Progenitor cell of endocrine pancreas (in vitro differentiated cells): ENCODE measurements at regions not wholly inside any gene's neighbourhood (a gene's known extent, or its start where the extent isn't known, plus 50 kb on each side); places are given as distances from the start of the nearest gene placed in this dataset.
A peak's percentile ranks its signal among the peaks of the same experiment; 100 is the strongest.

ENCODE experiments used
- DNase-seq: peaks from one replicate; pipeline ENCODE4 v3.0.0; 2021; ENCODE audit warnings: low spot score; ENCODE audit not compliant: unreplicated experiment
- H3K27ac Mint-ChIP-seq: 2 replicates; pipeline ENCODE4 v1.8.0; 2021; ENCODE audit warnings: mild to moderate bottlenecking, moderate library complexity, mixed read lengths
- H3K27me3 Mint-ChIP-seq: 2 replicates; pipeline ENCODE4 v1.8.0; 2021; ENCODE audit warnings: mixed read lengths
- H3K36me3 Mint-ChIP-seq: 2 replicates; pipeline ENCODE4 v1.8.0; 2022; ENCODE audit warnings: mixed read lengths; ENCODE audit not compliant: insufficient read depth
- H3K4me1 Mint-ChIP-seq: 2 replicates; pipeline ENCODE4 v1.8.0; 2021; ENCODE audit warnings: low read depth, mixed read lengths
- H3K4me3 Mint-ChIP-seq: 2 replicates; pipeline ENCODE4 v1.8.0; 2021; ENCODE audit warnings: low read depth, mild to moderate bottlenecking, moderate library complexity, mixed read lengths
- H3K9me3 Mint-ChIP-seq: 2 replicates; pipeline ENCODE4 v1.8.0; 2021; ENCODE audit warnings: low read depth, mixed read lengths
- CTCF ChIP-seq: fragments of 200-600 bp; sonication (generic); IDR thresholded peaks from one replicate; pipeline ENCODE4 v1.5.0; 2021; ENCODE audit warnings: antibody characterized with exemption, mild to moderate bottlenecking; ENCODE audit not compliant: unreplicated experiment

- Mint-ChIP-seq H3K9me3 (no peaks in the 10 kb centered on the region), H3K27ac (no peak overlapping the region), H3K4me3 (no peak overlapping the region), H3K4me1 (peaks cover 53% of the 10 kb centered on the region), H3K27me3 (no peaks in the 10 kb centered on the region), H3K36me3 (no peaks in the 10 kb centered on the region)
- TF ChIP-seq CTCF, result no peak
- DNase-seq, result no peak
Observed at GRCh38 chr4:38226170-38226569, 266.0 kb downstream of the PTTG2 start.

GRCh38 chr4:38230121-38230801 is 270.1 kb downstream of the PTTG2 start:
- Mint-ChIP-seq H3K9me3 (peaks cover 9% of the 10 kb centered on the region), H3K36me3 (no peaks in the 10 kb centered on the region), H3K4me3 (peak overlapping the region; percentile 20), H3K27ac (peak overlapping the region; percentile 94), H3K27me3 (no peaks in the 10 kb centered on the region), H3K4me1 (peaks cover 37% of the 10 kb centered on the region)
- no peak for DNase-seq
- no peak for TF ChIP-seq CTCF

DNA sequence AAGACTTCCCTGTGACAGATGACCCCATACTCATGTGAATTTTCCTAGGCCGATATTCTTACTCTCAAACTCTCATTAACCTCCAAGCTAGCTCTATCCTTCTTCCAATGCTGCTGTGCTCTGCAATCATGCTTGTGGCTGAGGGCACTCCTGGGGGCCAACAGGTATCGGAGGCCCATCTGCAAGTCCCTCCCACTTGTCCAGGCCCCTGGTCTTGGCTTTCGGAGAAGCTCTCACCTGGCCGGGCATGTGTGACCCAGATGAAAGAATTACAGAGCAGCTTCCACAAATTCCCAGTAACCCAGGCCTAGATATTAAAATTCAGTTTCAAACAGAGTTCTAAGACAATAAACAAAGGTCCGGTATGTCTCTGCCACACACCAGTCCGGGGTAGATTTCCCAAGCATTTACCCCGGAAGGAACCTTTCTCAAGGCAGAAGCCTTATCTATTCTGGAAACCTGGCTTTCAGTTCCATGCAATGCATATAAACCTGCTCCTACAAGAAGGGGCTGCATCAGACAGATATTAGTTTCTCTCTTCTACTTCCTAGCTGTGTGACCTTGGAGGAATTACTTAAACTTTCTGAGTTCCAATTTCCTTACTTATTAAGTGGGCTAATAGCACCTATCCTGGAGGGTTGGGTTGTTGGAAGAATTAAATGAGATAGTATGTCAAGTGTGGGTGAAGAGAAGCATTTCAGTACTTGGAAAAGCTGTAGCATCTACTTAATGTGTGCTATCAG is 270.8 kb downstream of the PTTG2 start:
- peaks cover 9% of the 10 kb centered on the region for H3K9me3 Mint-ChIP-seq
- DNase-seq, result no peak
- no peaks in the 10 kb centered on the region for H3K36me3 Mint-ChIP-seq
- H3K4me1 Mint-ChIP-seq, result peaks cover 37% of the 10 kb centered on the region
- no peak for TF ChIP-seq CTCF
- no peak overlapping the region for H3K4me3 Mint-ChIP-seq
- no peaks in the 10 kb centered on the region for H3K27me3 Mint-ChIP-seq
- peak overlapping the region; percentile 94 for H3K27ac Mint-ChIP-seq

GRCh38 chr4:38231626-38232025 is 271.4 kb downstream of the PTTG2 start:
- Mint-ChIP-seq H3K36me3 (no peaks in the 10 kb centered on the region), H3K27ac (peak overlapping the region; percentile 66), H3K27me3 (no peaks in the 10 kb centered on the region), H3K4me3 (no peak overlapping the region), H3K4me1 (peaks cover 38% of the 10 kb centered on the region), H3K9me3 (peaks cover 9% of the 10 kb centered on the region)
- no peak for TF ChIP-seq CTCF
- DNase-seq, result no peak

- Mint-ChIP-seq H3K4me1 (peaks cover 42% of the 10 kb centered on the region), H3K9me3 (peaks cover 9% of the 10 kb centered on the region), H3K27me3 (no peaks in the 10 kb centered on the region), H3K36me3 (no peaks in the 10 kb centered on the region), H3K4me3 (no peak overlapping the region), H3K27ac (no peak overlapping the region)
- no peak for TF ChIP-seq CTCF
- no peak for DNase-seq
Observed at GRCh38 chr4:38232741-38233140, 272.5 kb downstream of the PTTG2 start.
